Stimulated activated CD8-positive, alpha-beta memory T cell treated with anti-CD3 and anti-CD28 coated beads, Interleukin-2, amount 100 ng/mL, for 1 hour (primary cell): ENCODE measurements at regions not wholly inside any gene's neighbourhood (a gene's known extent, or its start where the extent isn't known, plus 50 kb on each side); places are given as distances from the start of the nearest gene placed in this dataset.

Source experiments
- DNase-seq, 2 donors: peaks; one replicate each; pipeline ENCODE4 v3.0.0-alpha.2; 2020; ENCODE audit warnings: low read depth in 2 of 2

- no peak for DNase-seq
These were observed 87.3 kb upstream of the RMDN2 start for GRCh38 chr2:37837628-37838328.

GRCh38 chr2:37838541-37839167 is 86.4 kb upstream of the RMDN2 start:
- no peak for DNase-seq

- no peak for DNase-seq
These were observed 85.1 kb upstream of the RMDN2 start for GRCh38 chr2:37839991-37840390.

- DNase-seq: no peak
These were observed 82.2 kb upstream of the RMDN2 start for GRCh38 chr2:37842732-37843440.

- no peak for DNase-seq
These were observed 81.5 kb upstream of the RMDN2 start for GRCh38 chr2:37843556-37843955.

- no peak for DNase-seq
These were observed 78.9 kb upstream of the RMDN2 start for GRCh38 chr2:37846207-37846606.

- DNase-seq: no peak
These were observed 77.3 kb upstream of the RMDN2 start for GRCh38 chr2:37847792-37848191.

GRCh38 chr2:37848451-37848850 is 76.6 kb upstream of the RMDN2 start:
- no peak for DNase-seq

- no peak for DNase-seq
These were observed 75.2 kb upstream of the RMDN2 start for GRCh38 chr2:37849911-37850310.

- DNase-seq: no peak
These were observed 73.7 kb upstream of the RMDN2 start for GRCh38 chr2:37851428-37851827.

GRCh38 chr2:37851828-37852584 is 73.1 kb upstream of the RMDN2 start:
- no peak for DNase-seq

- no peak for DNase-seq
These were observed 72.5 kb upstream of the RMDN2 start for GRCh38 chr2:37852585-37853014.

GRCh38 chr2:37854676-37855282 is 70.3 kb upstream of the RMDN2 start:
- no peak for DNase-seq

GRCh38 chr2:37855283-37856041 is 69.6 kb upstream of the RMDN2 start:
- DNase-seq: no peak

- DNase-seq: no peak
These were observed 68.9 kb upstream of the RMDN2 start for GRCh38 chr2:37856101-37856751.

- DNase-seq: no peak
These were observed 67.3 kb upstream of the RMDN2 start for GRCh38 chr2:37857575-37858399.

GRCh38 chr2:37858400-37858711 is 66.7 kb upstream of the RMDN2 start:
- no peak for DNase-seq

- no peak for DNase-seq
These were observed 66.3 kb upstream of the RMDN2 start for GRCh38 chr2:37858725-37859267.

GRCh38 chr2:37862620-37863019 is 62.5 kb upstream of the RMDN2 start:
- DNase-seq: no peak

- DNase-seq: no peak
These were observed 60.9 kb upstream of the RMDN2 start for GRCh38 chr2:37864217-37864616.
